ENCODE measurements at regions not wholly inside any gene's neighbourhood (a gene's known extent, or its start where the extent isn't known, plus 50 kb on each side); places are given as distances from the start of the nearest gene placed in this dataset.

DNA sequence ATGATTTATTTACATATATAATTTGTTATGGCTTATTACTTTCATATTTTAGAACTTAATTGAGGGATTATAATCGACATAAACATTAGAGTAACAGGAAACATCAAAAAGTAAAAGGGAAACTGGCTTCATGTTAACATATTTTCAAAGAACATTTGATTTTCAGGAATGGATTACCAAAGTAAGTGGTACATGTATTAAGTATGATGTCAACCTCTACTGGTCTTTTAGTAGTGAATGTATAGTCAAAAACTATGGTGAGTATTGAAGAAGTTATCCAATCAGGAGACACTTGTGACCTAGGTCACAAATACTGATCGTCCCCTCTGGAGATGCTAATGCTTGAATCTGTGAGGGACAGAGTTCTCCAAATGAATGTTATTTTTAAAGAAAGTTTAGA lies 768.9 kb upstream of the ADGRL4 start:
- TF ChIP-seq, protein P1, sequence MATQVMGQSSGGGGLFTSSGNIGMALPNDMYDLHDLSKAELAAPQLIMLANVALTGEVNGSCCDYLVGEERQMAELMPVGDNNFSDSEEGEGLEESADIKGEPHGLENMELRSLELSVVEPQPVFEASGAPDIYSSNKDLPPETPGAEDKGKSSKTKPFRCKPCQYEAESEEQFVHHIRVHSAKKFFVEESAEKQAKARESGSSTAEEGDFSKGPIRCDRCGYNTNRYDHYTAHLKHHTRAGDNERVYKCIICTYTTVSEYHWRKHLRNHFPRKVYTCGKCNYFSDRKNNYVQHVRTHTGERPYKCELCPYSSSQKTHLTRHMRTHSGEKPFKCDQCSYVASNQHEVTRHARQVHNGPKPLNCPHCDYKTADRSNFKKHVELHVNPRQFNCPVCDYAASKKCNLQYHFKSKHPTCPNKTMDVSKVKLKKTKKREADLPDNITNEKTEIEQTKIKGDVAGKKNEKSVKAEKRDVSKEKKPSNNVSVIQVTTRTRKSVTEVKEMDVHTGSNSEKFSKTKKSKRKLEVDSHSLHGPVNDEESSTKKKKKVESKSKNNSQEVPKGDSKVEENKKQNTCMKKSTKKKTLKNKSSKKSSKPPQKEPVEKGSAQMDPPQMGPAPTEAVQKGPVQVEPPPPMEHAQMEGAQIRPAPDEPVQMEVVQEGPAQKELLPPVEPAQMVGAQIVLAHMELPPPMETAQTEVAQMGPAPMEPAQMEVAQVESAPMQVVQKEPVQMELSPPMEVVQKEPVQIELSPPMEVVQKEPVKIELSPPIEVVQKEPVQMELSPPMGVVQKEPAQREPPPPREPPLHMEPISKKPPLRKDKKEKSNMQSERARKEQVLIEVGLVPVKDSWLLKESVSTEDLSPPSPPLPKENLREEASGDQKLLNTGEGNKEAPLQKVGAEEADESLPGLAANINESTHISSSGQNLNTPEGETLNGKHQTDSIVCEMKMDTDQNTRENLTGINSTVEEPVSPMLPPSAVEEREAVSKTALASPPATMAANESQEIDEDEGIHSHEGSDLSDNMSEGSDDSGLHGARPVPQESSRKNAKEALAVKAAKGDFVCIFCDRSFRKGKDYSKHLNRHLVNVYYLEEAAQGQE (IDR thresholded peaks at IDR 0.05; ENCODE audit: low read depth) = no peak
- TF ChIP-seq EP300 (IDR thresholded peaks at IDR 0.05; ENCODE audit: borderline replicate concordance) (no peak), CREB1 (IDR thresholded peaks at IDR 0.05; ENCODE audit: low read depth) (no peak), TAF1 (IDR thresholded peaks at IDR 0.05; ENCODE audit: low read depth) (no peak), YY1 (IDR thresholded peaks at IDR 0.05; ENCODE audit: low read depth) (no peak), EGR1 (IDR thresholded peaks at IDR 0.05) (no peak), NFIC (IDR thresholded peaks at IDR 0.05) (no peak), ZBTB7A (IDR thresholded peaks at IDR 0.05; ENCODE audit: low read depth) (no peak), RAD21 (IDR thresholded peaks at IDR 0.05; ENCODE audit: low read depth) (no peak), TEAD4 (IDR thresholded peaks at IDR 0.05) (no peak), CEBPB (IDR thresholded peaks at IDR 0.05) (no peak), FOXM1 (IDR thresholded peaks at IDR 0.05; ENCODE audit: borderline replicate concordance, low read depth) (no peak)
- TF ChIP-seq, protein P2, sequence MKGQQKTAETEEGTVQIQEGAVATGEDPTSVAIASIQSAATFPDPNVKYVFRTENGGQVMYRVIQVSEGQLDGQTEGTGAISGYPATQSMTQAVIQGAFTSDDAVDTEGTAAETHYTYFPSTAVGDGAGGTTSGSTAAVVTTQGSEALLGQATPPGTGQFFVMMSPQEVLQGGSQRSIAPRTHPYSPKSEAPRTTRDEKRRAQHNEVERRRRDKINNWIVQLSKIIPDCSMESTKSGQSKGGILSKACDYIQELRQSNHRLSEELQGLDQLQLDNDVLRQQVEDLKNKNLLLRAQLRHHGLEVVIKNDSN (IDR thresholded peaks at IDR 0.05) = no peak
- TF ChIP-seq, protein P3, sequence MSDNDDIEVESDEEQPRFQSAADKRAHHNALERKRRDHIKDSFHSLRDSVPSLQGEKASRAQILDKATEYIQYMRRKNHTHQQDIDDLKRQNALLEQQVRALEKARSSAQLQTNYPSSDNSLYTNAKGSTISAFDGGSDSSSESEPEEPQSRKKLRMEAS (IDR thresholded peaks at IDR 0.05) = no peak
